ENCODE measurements at regions not wholly inside any gene's neighbourhood (a gene's known extent, or its start where the extent isn't known, plus 50 kb on each side); places are given as distances from the start of the nearest gene placed in this dataset.
"Not testable (repeated sequence)": the region's sequence is repeated elsewhere in the genome, so short reads cannot be mapped to it uniquely, and the experiment has no call there.

DNA sequence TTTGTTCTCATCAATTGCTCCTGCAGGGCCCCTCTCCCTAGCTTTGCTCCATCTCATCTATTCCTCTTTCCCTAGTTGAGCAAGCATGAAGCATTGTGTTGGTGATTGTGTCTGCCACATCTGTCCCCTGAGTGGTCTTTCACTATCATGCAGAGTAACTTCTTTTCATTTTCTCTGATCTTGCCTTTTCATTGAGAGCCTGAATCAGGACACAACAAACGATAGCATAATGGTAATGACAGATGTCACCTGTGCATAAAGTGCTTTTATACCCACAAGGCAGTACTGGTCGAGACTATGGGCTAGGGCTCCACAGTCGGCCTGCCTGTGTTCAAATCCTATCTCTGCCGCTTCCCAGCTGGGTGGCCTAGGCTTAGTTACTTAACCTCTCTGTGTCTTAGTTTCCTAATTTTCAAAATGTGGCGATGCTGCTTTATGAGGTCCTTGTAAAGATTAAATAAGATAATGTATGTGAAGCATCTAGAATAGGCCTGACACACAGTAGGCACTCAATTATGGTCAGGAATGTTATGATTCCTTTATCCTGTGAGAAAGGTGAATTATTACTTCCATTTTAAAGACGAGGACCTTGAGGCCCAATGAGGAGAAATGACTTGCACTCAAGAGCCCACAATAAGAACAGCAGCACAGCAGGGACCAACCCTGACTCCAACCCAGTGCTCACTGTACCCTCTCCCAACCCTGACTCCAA lies 137.1 kb upstream of the ZNF618 start:
- H3K27ac ChIP-seq, result no peak overlapping the region
- TF ChIP-seq, protein P1, sequence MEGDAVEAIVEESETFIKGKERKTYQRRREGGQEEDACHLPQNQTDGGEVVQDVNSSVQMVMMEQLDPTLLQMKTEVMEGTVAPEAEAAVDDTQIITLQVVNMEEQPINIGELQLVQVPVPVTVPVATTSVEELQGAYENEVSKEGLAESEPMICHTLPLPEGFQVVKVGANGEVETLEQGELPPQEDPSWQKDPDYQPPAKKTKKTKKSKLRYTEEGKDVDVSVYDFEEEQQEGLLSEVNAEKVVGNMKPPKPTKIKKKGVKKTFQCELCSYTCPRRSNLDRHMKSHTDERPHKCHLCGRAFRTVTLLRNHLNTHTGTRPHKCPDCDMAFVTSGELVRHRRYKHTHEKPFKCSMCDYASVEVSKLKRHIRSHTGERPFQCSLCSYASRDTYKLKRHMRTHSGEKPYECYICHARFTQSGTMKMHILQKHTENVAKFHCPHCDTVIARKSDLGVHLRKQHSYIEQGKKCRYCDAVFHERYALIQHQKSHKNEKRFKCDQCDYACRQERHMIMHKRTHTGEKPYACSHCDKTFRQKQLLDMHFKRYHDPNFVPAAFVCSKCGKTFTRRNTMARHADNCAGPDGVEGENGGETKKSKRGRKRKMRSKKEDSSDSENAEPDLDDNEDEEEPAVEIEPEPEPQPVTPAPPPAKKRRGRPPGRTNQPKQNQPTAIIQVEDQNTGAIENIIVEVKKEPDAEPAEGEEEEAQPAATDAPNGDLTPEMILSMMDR (conservative IDR thresholded peaks at IDR 0.05), result no peak

DNA sequence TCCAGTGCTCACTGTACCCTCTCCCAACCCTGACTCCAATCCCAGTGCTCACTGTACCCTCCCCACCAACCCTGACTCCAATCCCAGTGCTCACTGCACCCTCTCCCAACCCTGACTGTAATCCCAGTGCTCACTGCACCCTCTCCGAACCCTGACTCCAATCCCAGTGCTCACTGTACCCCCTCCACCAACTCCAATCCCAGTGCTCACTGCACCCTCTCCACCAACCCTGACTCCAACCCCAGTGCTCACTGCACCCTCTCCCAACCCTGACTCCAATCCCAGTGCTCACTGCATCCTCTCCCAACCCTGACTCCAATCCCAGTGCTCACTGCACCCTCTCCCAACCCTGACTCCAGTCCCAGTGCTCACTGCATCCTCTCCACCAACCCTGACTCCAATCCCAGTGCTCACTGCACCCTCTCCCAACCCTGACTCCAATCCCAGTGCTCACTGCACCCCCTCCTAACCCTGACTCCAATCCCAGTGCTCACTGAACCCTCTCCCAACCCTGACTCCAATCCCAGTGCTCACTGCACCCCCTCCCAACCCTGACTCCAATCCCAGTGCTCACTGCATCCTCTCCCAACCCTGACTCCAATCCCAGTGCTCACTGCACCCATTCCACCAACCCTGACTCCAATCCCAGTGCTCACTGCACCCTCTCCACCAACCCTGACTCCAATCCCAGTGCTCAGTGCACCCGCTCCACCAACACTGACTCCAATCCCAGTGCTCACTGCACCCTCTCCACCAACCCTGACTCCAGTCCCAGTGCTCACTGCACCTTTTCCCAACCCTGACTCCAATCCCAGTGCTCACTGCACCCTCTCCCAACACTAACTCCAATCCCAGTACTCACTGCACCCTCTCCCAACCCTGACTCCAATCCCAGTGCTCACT lies 136.3 kb upstream of the ZNF618 start:
- H3K27ac ChIP-seq, result not testable (repeated sequence)

DNA sequence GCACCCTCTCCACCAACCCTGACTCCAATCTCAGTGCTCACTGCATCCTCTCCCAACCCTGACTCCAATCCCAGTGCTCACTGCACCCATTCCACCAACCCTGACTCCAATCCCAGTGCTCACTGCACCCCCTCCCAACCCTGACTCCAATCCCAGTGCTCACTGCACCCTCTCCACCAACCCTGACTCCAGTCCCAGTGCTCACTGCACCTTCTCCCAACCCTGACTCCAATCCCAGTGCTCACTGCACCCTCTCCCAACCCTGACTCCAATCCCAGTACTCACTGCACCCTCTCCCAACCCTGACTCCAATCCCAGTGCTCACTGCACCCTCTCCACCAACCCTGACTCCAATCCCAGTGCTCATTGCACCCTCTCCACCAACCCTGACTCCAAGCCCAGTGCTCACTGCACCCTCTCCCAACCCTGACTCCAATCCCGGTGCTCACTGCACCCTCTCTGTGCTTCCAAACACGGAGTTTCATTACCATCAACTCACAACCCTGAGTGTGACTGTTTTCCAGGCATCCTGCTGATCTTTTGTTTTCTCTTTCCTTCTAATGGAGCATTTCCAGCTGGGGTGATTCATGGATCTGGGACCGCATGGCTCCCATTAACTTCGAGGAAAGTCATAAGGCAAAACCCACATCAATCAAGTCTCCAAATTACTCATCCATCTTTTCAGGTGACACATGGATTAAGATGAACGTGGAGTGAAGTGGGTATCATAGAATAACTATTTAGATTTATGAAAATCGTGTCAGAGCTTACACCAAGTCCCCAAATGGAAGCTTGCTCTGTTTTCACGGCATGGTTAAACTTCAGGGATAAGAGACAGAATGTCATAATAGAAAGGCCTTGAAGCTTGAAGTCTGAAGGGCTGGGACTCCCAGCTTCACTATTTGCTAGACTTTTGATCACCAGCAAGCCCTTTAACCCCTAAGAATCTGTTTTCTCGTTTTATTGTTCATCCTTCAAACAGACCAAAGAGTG lies 135.3 kb upstream of the ZNF618 start:
- not testable (repeated sequence) for H3K27ac ChIP-seq

DNA sequence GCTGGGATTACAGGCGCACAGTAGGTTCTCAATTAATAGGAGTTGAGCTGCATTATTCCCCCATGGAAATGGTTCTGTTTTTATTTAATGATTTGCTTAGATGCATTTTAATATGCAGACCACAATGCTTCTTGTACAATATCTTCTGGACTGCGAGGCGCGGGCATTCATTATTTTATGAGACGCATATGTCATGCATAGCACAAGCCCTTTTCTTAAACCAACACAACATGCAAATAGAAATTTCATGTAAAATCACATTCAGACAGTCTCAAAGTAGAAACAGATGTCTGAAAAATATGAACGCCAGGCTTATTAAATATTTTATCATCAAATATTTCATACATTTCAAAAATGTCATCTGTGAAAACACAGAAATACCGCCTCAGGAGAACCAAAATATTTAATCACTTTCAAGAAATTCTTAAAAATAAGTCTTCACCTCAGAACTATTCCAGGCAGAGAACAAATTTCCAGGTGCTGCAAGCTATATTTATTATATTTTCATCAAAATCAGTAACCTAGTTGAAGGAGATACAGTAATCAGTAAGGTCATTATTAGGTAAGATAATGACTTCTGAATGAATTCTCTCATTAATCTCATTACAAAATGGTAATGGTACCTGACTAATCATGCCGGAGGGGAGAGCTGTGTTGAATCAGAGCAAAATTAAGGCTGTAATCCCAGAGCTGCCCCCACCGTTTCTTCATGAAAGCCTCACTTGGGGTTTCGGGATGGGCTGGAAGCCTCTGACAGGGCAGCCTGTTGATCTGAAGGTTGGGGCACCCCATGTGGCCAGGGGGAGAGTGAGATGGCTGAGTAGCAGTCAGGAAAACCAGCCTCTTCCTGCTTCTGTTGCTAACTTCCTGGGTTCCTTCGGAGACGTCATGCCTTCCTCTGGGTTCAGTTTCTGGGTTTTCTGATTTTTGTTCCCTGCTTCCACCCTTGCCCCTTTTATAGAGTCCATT lies 133.9 kb upstream of the ZNF618 start:
- TF ChIP-seq, protein P1 (conservative IDR thresholded peaks at IDR 0.05), result no peak
- H3K27ac ChIP-seq, result no peak overlapping the region

DNA sequence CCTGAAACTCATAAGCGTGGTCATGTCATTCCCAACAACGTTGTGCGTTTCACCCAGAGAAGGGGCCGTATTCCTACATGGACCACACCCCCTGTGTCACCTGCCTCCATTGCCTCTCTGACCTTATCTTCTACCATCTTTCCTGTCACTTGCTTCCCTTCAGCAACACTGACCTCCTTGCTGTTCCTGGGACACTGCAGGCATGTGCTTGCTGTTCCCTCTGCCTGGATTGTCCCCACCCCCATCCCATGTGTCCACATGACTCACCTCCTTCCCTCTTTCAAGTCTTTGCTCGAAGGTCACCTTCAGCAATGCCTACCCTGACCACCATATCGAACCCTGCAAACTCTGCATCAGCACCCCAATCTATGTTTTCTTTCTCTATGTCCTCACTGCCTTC lies 133.2 kb upstream of the ZNF618 start:
- TF ChIP-seq, protein P1 (conservative IDR thresholded peaks at IDR 0.05), result no peak
- H3K27ac ChIP-seq, result no peak overlapping the region

DNA sequence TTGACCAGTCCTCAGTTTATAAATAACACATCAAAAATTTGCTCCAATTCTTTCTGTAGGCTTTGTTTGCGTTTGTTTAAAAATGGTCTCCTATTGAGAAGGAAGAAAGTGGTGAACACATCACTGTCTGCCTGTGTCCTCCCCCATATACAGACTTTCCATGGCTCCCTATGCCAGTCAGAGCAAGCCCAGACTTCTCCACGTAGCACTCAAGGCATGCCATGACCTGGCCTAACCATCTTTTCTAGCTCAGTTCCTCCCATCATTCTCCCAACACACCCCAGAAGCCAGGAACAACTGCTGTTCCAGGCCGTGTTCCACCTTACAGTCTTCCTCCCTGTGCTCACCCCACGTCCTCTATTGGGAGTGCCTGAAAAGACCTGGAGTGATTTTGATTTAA lies 129.6 kb upstream of the ZNF618 start:
- H3K27ac ChIP-seq, result no peak overlapping the region
- TF ChIP-seq, protein P1 (conservative IDR thresholded peaks at IDR 0.05), result no peak

DNA sequence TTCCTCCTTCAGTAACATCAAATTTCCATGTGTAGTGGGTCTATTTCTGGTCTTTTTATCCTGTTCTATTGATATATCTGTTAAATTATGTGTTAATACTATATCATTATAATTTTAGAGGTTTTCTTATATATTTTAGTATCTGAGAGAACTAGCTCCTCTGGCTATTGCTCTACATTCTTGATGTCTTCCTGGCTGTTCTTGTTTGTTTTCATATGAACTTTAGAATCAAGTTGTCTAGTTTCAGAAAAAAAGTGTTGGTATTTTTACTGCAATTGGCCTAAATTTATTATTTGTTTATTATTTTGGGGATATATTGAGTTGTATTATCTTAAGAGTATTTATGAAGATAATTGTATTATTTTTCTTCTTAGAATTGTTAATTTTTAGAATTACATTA lies 128.0 kb upstream of the ZNF618 start:
- TF ChIP-seq, protein P1 (conservative IDR thresholded peaks at IDR 0.05), result no peak
- no peak overlapping the region for H3K27ac ChIP-seq
